Astrocyte of the hippocampus (primary cell): ENCODE measurements at regions not wholly inside any gene's neighbourhood (a gene's known extent, or its start where the extent isn't known, plus 50 kb on each side); places are given as distances from the start of the nearest gene placed in this dataset.

Experiments used
- DNase-seq: peaks from one replicate; pipeline ENCODE4 v3.0.0; 2011; ENCODE audit warnings: low read depth, low spot score

GRCh38 chr7:123259759-123260158 lies 60.0 kb upstream of the SLC13A1 start:
- no peak for DNase-seq
